Neuronal stem cell (in vitro differentiated cells): ENCODE measurements at regions not wholly inside any gene's neighbourhood (a gene's known extent, or its start where the extent isn't known, plus 50 kb on each side); places are given as distances from the start of the nearest gene placed in this dataset.

Source experiments
- DNase-seq: peaks from one replicate; pipeline ENCODE4 v3.0.0-alpha.2; 2013; ENCODE audit warnings: low spot score
- H2AFZ ChIP-seq: one replicate; pipeline ENCODE4 v1.6.1; 2013; ENCODE audit warnings: mild to moderate bottlenecking, low read length, inconsistent platforms
- H2AK5ac ChIP-seq: 2 replicates; pipeline ENCODE4 v1.6.1; 2013; ENCODE audit warnings: low read depth, mild to moderate bottlenecking, inconsistent platforms, low read length, moderate library complexity, mixed read lengths
- H2BK120ac ChIP-seq: 2 replicates; pipeline ENCODE4 v1.6.1; 2013; ENCODE audit warnings: low read depth, mild to moderate bottlenecking, inconsistent platforms, low read length, moderate library complexity, mixed read lengths
- H2BK12ac ChIP-seq: one replicate; pipeline ENCODE4 v1.6.1; 2013; ENCODE audit warnings: low read length, inconsistent platforms
- H2BK15ac ChIP-seq: 2 replicates; pipeline ENCODE4 v1.6.1; 2013; ENCODE audit warnings: mild to moderate bottlenecking, low read length, inconsistent platforms, mixed read lengths
- H2BK5ac ChIP-seq: one replicate; pipeline ENCODE4 v1.6.1; 2013; ENCODE audit warnings: inconsistent platforms, mild to moderate bottlenecking, low read length, moderate library complexity
- H3K14ac ChIP-seq: one replicate; pipeline ENCODE4 v1.6.1; 2013; ENCODE audit warnings: low read length, inconsistent platforms
- H3K18ac ChIP-seq: 2 replicates; pipeline ENCODE4 v1.6.1; 2013; ENCODE audit warnings: low read length, inconsistent platforms
- H3K23ac ChIP-seq: 2 replicates; pipeline ENCODE4 v1.6.1; 2013; ENCODE audit warnings: low read depth, mild to moderate bottlenecking, mixed read lengths, low read length, inconsistent platforms; ENCODE audit not compliant: poor library complexity
- H3K27ac ChIP-seq: replicated peaks from 3 replicates; pipeline ENCODE4 v1.5.1; 2013; ENCODE audit warnings: low read length, inconsistent platforms
- H3K27me3 ChIP-seq, 3 experiments: 2 replicates each; pipeline ENCODE4 v1.6.1; 2013; ENCODE audit warnings: low read length in 3 of 3, mild to moderate bottlenecking in 2 of 3, inconsistent platforms in 1 of 3, low read depth in 1 of 3, mixed read lengths in 1 of 3, moderate library complexity in 1 of 3; ENCODE audit not compliant: control insufficient read depth in 3 of 3, insufficient read depth in 3 of 3
- H3K36me3 ChIP-seq, 2 donors: replicated peaks in 1 of 2; 2 replicates each; pipeline ENCODE4 v1.6.1; 2013; ENCODE audit warnings: low read length in 2 of 2; ENCODE audit not compliant: control insufficient read depth in 2 of 2, insufficient read depth in 2 of 2
- H3K4ac ChIP-seq: 2 replicates; pipeline ENCODE4 v1.6.1; 2013; ENCODE audit warnings: inconsistent platforms, mild to moderate bottlenecking, low read length, moderate library complexity
- H3K4me1 ChIP-seq, 2 donors: 1 replicate in 1 of 2; 2 replicates in 1 of 2; pipeline ENCODE4 v1.6.1; 2013; ENCODE audit warnings: low read length in 2 of 2, low read depth in 1 of 2; ENCODE audit not compliant: control insufficient read depth in 2 of 2, insufficient read depth in 1 of 2
- H3K4me2 ChIP-seq: one replicate; pipeline ENCODE4 v1.6.1; 2013; ENCODE audit warnings: mild to moderate bottlenecking, low read length, inconsistent platforms; ENCODE audit not compliant: insufficient read depth, poor library complexity, severe bottlenecking
- H3K4me3 ChIP-seq, 2 donors: 2 replicates each; pipeline ENCODE4 v1.5.1; 2013; ENCODE audit warnings: low read length in 2 of 2, mild to moderate bottlenecking in 2 of 2, inconsistent platforms in 1 of 2, moderate library complexity in 1 of 2
- H3K79me1 ChIP-seq: one replicate; pipeline ENCODE4 v1.6.1; 2013; ENCODE audit warnings: low read depth, mild to moderate bottlenecking, inconsistent platforms, low read length, moderate library complexity
- H3K9ac ChIP-seq: one replicate; pipeline ENCODE4 v1.6.1; 2013; ENCODE audit warnings: mild to moderate bottlenecking, low read depth, low read length, inconsistent platforms; ENCODE audit not compliant: poor library complexity
- H3K9me3 ChIP-seq, 2 donors: replicated peaks in 1 of 2; 2 replicates each; pipeline versions ENCODE3 to v1.6.1; 2013; ENCODE audit warnings: low read length in 2 of 2, mild to moderate bottlenecking in 2 of 2, inconsistent platforms in 1 of 2, low read depth in 1 of 2, mixed read lengths in 1 of 2, moderate library complexity in 1 of 2; ENCODE audit not compliant: control insufficient read depth in 2 of 2, insufficient read depth in 1 of 2
- H4K8ac ChIP-seq: one replicate; pipeline ENCODE4 v1.6.1; 2013; ENCODE audit warnings: low read depth, mild to moderate bottlenecking, inconsistent platforms, low read length, moderate library complexity
- H4K91ac ChIP-seq: one replicate; pipeline ENCODE4 v1.6.1; 2013; ENCODE audit warnings: low read length, low read depth, mild to moderate bottlenecking, inconsistent platforms; ENCODE audit not compliant: poor library complexity
- WGBS, 2 donors: extraction: QIAGEN DNeasy Blood & Tissue Kit; methylation state at CpG; one replicate each; pipeline ENCODE4 v1.1.7; 2013; ENCODE audit warnings: missing lambda C conversion rate in 2 of 2, mixed read lengths in 1 of 2; ENCODE audit not compliant: insufficient read length in 2 of 2, insufficient replicate concordance in 1 of 2; ENCODE audit errors: extremely low coverage in 2 of 2; 5-methylcytosine and 5-hydroxymethylcytosine counted together

DNA sequence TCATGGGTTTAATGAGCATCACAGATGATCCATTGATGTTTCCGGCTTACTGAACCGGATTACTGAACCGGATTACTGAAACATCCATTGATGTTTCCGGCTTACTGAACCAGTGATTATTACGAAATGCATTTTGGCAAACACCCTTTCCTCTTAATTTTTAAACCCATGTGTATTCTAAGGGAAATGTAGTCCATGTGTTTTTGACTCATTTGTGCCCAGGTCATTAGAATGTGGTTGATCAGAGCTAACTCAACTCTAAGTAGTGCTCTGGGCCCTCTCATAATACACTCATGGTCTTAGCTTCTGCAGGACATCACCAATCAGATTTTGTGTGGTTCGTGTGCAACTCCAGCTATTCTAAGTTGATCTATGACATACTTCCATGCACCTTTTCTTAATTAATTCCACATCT lies 141.6 kb downstream of the SPATA18 start:
- H3K18ac ChIP-seq: no peak overlapping the region
- H3K4me3 ChIP-seq: no peak overlapping the region
- H4K91ac ChIP-seq: no peak overlapping the region
- no peak overlapping the region for H3K9ac ChIP-seq
- no peaks in the 10 kb centered on the region for H3K9me3 ChIP-seq
- no peaks in the 10 kb centered on the region for H3K79me1 ChIP-seq
- H2BK12ac ChIP-seq: no peak overlapping the region
- H3K14ac ChIP-seq: no peak overlapping the region
- no peak overlapping the region for H3K4ac ChIP-seq
- no peak overlapping the region for H2BK120ac ChIP-seq
- H2AK5ac ChIP-seq: no peak overlapping the region
- no peak overlapping the region for H3K27ac ChIP-seq
- no peak overlapping the region for H3K23ac ChIP-seq
- H3K36me3 ChIP-seq: no peaks in the 10 kb centered on the region
- H2AFZ ChIP-seq: no peak overlapping the region
- H2BK5ac ChIP-seq: no peak overlapping the region
- DNase-seq: no peak
- H3K4me1 ChIP-seq: no peaks in the 10 kb centered on the region
- H2BK15ac ChIP-seq: no peak overlapping the region
- no peak overlapping the region for H3K4me2 ChIP-seq
- WGBS, 2 donors: no CpG with 5 or more reads among the region's 6 CpGs
- H4K8ac ChIP-seq: no peak overlapping the region
- H3K27me3 ChIP-seq: no peaks in the 10 kb centered on the region

DNA sequence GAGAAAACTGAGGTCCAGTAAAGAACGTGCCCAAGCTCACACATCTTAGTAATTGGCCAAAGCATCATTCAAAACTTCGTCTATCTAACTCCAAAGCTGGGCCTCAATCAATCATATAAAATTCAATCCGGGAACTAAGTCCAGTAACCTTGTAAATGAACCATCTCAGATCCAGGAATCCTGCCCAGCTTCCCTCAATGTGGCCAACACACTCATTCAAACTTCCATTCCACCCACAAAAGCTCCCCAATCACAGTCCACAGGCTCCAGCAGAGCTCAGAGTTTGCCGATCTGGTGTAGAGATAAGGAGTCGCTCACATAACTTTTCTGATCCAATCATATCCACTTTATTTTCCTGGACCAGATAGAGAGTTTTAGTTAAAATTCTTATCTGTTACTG lies 144.8 kb downstream of the SPATA18 start:
- Histone ChIP-seq H3K18ac (no peak overlapping the region), H3K27ac (no peak overlapping the region), H3K9me3 (peaks cover 0 to 2% of the 10 kb centered on the region in 2 donors), H2BK5ac (no peak overlapping the region), H4K91ac (no peak overlapping the region), H3K4me3 (no peak overlapping the region), H3K9ac (no peak overlapping the region), H2BK12ac (no peak overlapping the region), H3K36me3 (no peaks in the 10 kb centered on the region), H3K23ac (no peak overlapping the region), H3K79me1 (no peaks in the 10 kb centered on the region), H3K4ac (no peak overlapping the region), H2BK15ac (no peak overlapping the region), H2BK120ac (no peak overlapping the region), H3K27me3 (no peaks in the 10 kb centered on the region), H2AK5ac (no peak overlapping the region), H2AFZ (no peak overlapping the region), H4K8ac (no peak overlapping the region), H3K4me1 (no peaks in the 10 kb centered on the region), H3K14ac (no peak overlapping the region), H3K4me2 (no peak overlapping the region)
- no CpG with 5 or more reads among the region's 5 CpGs for WGBS, 2 donors
- no peak for DNase-seq

DNA sequence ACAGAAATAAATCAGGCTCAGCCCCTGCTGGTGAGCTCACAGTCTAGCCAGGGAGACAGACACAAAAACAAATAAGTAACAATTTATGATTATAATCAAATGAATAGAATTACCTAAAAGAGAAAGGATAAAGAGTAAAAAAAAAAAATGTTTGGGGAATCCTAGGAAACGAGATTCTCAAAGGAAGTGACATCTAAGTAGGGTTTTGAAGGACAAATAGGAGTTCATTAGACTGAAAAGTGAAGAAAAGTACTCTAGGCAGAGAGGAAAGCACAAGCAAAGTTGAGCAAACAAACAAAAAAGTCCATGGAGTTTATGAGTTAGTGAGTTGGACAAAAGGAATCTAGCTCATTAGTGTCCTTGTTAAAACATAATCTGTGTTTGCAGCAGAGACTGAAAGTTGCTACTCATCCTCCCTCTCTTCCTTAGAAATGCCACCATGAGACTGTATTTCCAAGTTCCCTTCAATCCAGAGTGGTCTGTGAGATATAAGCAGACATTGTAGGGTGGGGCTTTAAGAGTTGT lies 145.6 kb downstream of the SPATA18 start:
- H3K18ac ChIP-seq: no peak overlapping the region
- H2AK5ac ChIP-seq: no peak overlapping the region
- no peak for DNase-seq
- no peak overlapping the region for H2BK12ac ChIP-seq
- no peaks in the 10 kb centered on the region for H3K27me3 ChIP-seq
- no peak overlapping the region for H3K14ac ChIP-seq
- H3K4ac ChIP-seq: no peak overlapping the region
- H2BK5ac ChIP-seq: no peak overlapping the region
- H3K4me3 ChIP-seq: no peak overlapping the region
- H3K36me3 ChIP-seq: no peaks in the 10 kb centered on the region
- no peak overlapping the region for H4K8ac ChIP-seq
- no peak overlapping the region for H2AFZ ChIP-seq
- no peak overlapping the region for H2BK120ac ChIP-seq
- H3K4me1 ChIP-seq: peaks cover 0 to under 1% of the 10 kb centered on the region in 2 donors
- no peak overlapping the region for H3K4me2 ChIP-seq
- H4K91ac ChIP-seq: no peak overlapping the region
- no peak overlapping the region for H3K9ac ChIP-seq
- H2BK15ac ChIP-seq: no peak overlapping the region
- no CpG with 5 or more reads among the region's 1 CpG for WGBS, 2 donors
- no peaks in the 10 kb centered on the region for H3K79me1 ChIP-seq
- H3K23ac ChIP-seq: no peak overlapping the region
- H3K9me3 ChIP-seq: peaks cover 0 to 2% of the 10 kb centered on the region in 2 donors
- H3K27ac ChIP-seq: no peak overlapping the region

DNA sequence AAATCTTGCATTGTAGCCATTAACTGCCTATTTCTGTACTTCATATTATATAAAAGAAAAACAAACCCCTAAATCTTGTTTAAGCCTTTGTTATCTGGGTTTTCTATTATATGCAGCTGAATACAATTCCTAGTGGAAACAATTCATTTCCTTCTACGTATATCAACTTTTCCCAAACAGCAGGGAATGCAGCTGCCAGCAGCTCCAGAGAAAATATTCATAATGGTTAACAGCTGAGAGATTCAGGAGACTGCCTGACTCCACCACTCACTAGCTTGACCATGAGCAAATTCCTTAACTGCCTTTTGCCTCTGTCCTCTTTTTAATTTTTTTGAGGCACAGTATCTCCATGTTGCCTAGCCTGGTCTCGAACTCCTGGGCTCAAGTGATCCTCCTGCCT lies 146.2 kb downstream of the SPATA18 start:
- Histone ChIP-seq H3K18ac (no peak overlapping the region), H3K27ac (no peak overlapping the region), H3K36me3 (no peaks in the 10 kb centered on the region), H3K14ac (no peak overlapping the region), H3K4me1 (peaks cover 0 to 6% of the 10 kb centered on the region in 2 donors), H3K27me3 (no peaks in the 10 kb centered on the region), H2AFZ (no peak overlapping the region), H2BK15ac (no peak overlapping the region), H3K23ac (no peak overlapping the region), H2AK5ac (no peak overlapping the region), H3K9me3 (peaks cover 0 to 2% of the 10 kb centered on the region in 2 donors), H4K8ac (no peak overlapping the region), H2BK5ac (no peak overlapping the region), H3K79me1 (no peaks in the 10 kb centered on the region), H3K4me2 (no peak overlapping the region), H3K4me3 (no peak overlapping the region), H2BK120ac (no peak overlapping the region), H4K91ac (no peak overlapping the region), H3K9ac (no peak overlapping the region), H3K4ac (no peak overlapping the region), H2BK12ac (no peak overlapping the region)
- DNase-seq: no peak
- no CpG with 5 or more reads among the region's 2 CpGs for WGBS, 2 donors
